HEK293 (cell line): ENCODE measurements at regions not wholly inside any gene's neighbourhood (a gene's known extent, or its start where the extent isn't known, plus 50 kb on each side); places are given as distances from the start of the nearest gene placed in this dataset.

ENCODE experiments used
- CTCF ChIA-PET: fragments of 350-600 bp; formaldehyde crosslinking; extraction: SDS; loops from one replicate; lab custom pipeline; 2021; ENCODE audit warnings: antibody characterized with exemption; lab: Yijun Ruan, JAX
- POLR2A ChIA-PET: fragments of 300-600 bp; formaldehyde crosslinking; extraction: SDS; loops from one replicate; lab custom pipeline; 2020; ENCODE audit warnings: antibody characterized with exemption, inconsistent platforms; lab: Yijun Ruan, JAX
- H3K27ac ChIP-seq: fragments of 200-500 bp; sonication (Bioruptor generic); 2 replicates; pipeline ENCODE4 v1.5.1; 2014; ENCODE audit warnings: low read depth, low read length, control low read depth, inconsistent platforms; ENCODE audit errors: extremely low read depth
- H3K36me3 ChIP-seq, 2 experiments: fragments of 200-500 bp in 1 of 2; sonication (Bioruptor generic) in 1 of 2; 1 replicate in 1 of 2; 2 replicates in 1 of 2; pipeline ENCODE4 v1.5.1; 2014 to 2017; ENCODE audit warnings: inconsistent platforms in 2 of 2, low read length in 2 of 2; ENCODE audit not compliant: control insufficient read depth in 2 of 2, insufficient read depth in 1 of 2
- H3K4me1 ChIP-seq: fragments of 200-500 bp; sonication (Bioruptor generic); 2 replicates; pipeline ENCODE4 v1.5.1; 2014; ENCODE audit warnings: mild to moderate bottlenecking, low read length, inconsistent platforms; ENCODE audit not compliant: control insufficient read depth, insufficient read depth
- H3K4me3 ChIP-seq: 2 replicates; pipeline ENCODE4 v1.5.1; 2011; ENCODE audit warnings: low read depth, mild to moderate bottlenecking, control low read depth, low read length, moderate library complexity
- H3K9me3 ChIP-seq: fragments of 200-500 bp; sonication (Bioruptor generic); 2 replicates; pipeline ENCODE4 v1.5.1; 2014; ENCODE audit warnings: low read depth, low read length, inconsistent platforms; ENCODE audit not compliant: control insufficient read depth, insufficient read depth
- ATF2 ChIP-seq: fragments of 450-650 bp; formaldehyde crosslinking; IDR thresholded peaks from 2 replicates; pipeline ENCODE4 v1.5.1; 2016; ENCODE audit warnings: missing biosample characterization, missing genetic modification characterization, low read depth
- GLI2 ChIP-seq: fragments of 450-650 bp; formaldehyde crosslinking; IDR thresholded peaks from 2 replicates; pipeline ENCODE4; 2017; ENCODE audit warnings: missing biosample characterization, missing genetic modification characterization, low read depth, borderline replicate concordance
- GLI4 ChIP-seq: fragments of 450-650 bp; formaldehyde crosslinking; IDR thresholded peaks from 2 replicates; pipeline ENCODE4 v1.5.1; 2016; ENCODE audit warnings: missing biosample characterization, missing genetic modification characterization
- HIC1 ChIP-seq: fragments of 450-650 bp; formaldehyde crosslinking; IDR thresholded peaks from 2 replicates; pipeline ENCODE4 v1.5.1; 2016; ENCODE audit warnings: missing biosample characterization, missing genetic modification characterization
- KLF8 ChIP-seq: fragments of 450-650 bp; formaldehyde crosslinking; IDR thresholded peaks from 2 replicates; pipeline ENCODE4 v1.5.1; 2016; ENCODE audit warnings: missing biosample characterization, missing genetic modification characterization
- KLF9 ChIP-seq: fragments of 450-650 bp; formaldehyde crosslinking; IDR thresholded peaks from 2 replicates; pipeline ENCODE4 v1.5.1; 2016; ENCODE audit warnings: missing biosample characterization, missing genetic modification characterization, low read depth
- MZF1 ChIP-seq: fragments of 450-650 bp; formaldehyde crosslinking; IDR thresholded peaks from 2 replicates; pipeline ENCODE4 v1.5.1; 2017; ENCODE audit warnings: missing biosample characterization, missing genetic modification characterization, borderline replicate concordance
- RBAK ChIP-seq: fragments of 450-650 bp; formaldehyde crosslinking; IDR thresholded peaks from 2 replicates; pipeline ENCODE4 v1.5.1; 2016; ENCODE audit warnings: missing biosample characterization, missing genetic modification characterization
- ZBTB6 ChIP-seq: fragments of 450-650 bp; formaldehyde crosslinking; IDR thresholded peaks from 2 replicates; pipeline ENCODE4 v1.5.1; 2017; ENCODE audit warnings: missing biosample characterization, missing genetic modification characterization
- ZFP3 ChIP-seq: fragments of 450-650 bp; formaldehyde crosslinking; IDR thresholded peaks from 2 replicates; pipeline ENCODE4 v1.5.1; 2016; ENCODE audit warnings: low read depth, missing biosample characterization, missing genetic modification characterization
- ZNF155 ChIP-seq: fragments of 450-650 bp; formaldehyde crosslinking; IDR thresholded peaks from 2 replicates; pipeline ENCODE4 v1.5.1; 2016; ENCODE audit warnings: missing biosample characterization, missing genetic modification characterization
- ZNF19 ChIP-seq: fragments of 450-650 bp; formaldehyde crosslinking; IDR thresholded peaks from 2 replicates; pipeline ENCODE4; 2016; ENCODE audit warnings: missing biosample characterization, missing genetic modification characterization, low read depth
- ZNF292 ChIP-seq: fragments of 450-650 bp; formaldehyde crosslinking; IDR thresholded peaks from 2 replicates; pipeline ENCODE4 v1.5.1; 2016; ENCODE audit warnings: low read depth, missing biosample characterization, missing genetic modification characterization, borderline replicate concordance
- ZNF37A ChIP-seq: fragments of 450-650 bp; IDR thresholded peaks from 2 replicates; pipeline ENCODE4 v1.5.1; 2018; ENCODE audit warnings: missing biosample characterization, missing genetic modification characterization
- ZNF449 ChIP-seq: fragments of 450-650 bp; formaldehyde crosslinking; IDR thresholded peaks from 2 replicates; pipeline ENCODE4 v1.5.1; 2017; ENCODE audit warnings: missing biosample characterization, mild to moderate bottlenecking, missing genetic modification characterization, moderate library complexity
- ZNF518A ChIP-seq: fragments of 450-650 bp; formaldehyde crosslinking; conservative IDR thresholded peaks from 2 replicates; pipeline ENCODE4 v1.5.1; 2016; ENCODE audit warnings: low read depth, missing biosample characterization, missing genetic modification characterization
- ZNF530 ChIP-seq: fragments of 450-650 bp; formaldehyde crosslinking; IDR thresholded peaks from 2 replicates; pipeline ENCODE4 v1.5.1; 2016; ENCODE audit warnings: low read depth, missing biosample characterization, missing genetic modification characterization
- ZNF548 ChIP-seq: fragments of 450-650 bp; formaldehyde crosslinking; IDR thresholded peaks from 2 replicates; pipeline ENCODE4 v1.5.1; 2016; ENCODE audit warnings: missing biosample characterization, missing genetic modification characterization
- ZNF558 ChIP-seq: fragments of 450-650 bp; formaldehyde crosslinking; IDR thresholded peaks from 2 replicates; pipeline ENCODE4 v1.5.1; 2016; ENCODE audit warnings: missing biosample characterization, missing genetic modification characterization
- ZNF677 ChIP-seq: fragments of 450-650 bp; IDR thresholded peaks from 2 replicates; pipeline ENCODE4 v1.5.0; 2018; ENCODE audit warnings: missing biosample characterization, mild to moderate bottlenecking, missing genetic modification characterization, moderate library complexity
- ZNF791 ChIP-seq: fragments of 450-650 bp; formaldehyde crosslinking; IDR thresholded peaks from 2 replicates; pipeline ENCODE4 v1.5.1; 2016; ENCODE audit warnings: missing biosample characterization, missing genetic modification characterization
- ZSCAN18 ChIP-seq: fragments of 450-650 bp; formaldehyde crosslinking; IDR thresholded peaks from 2 replicates; pipeline ENCODE4 v1.5.1; 2016; ENCODE audit warnings: missing biosample characterization, missing genetic modification characterization

- Histone ChIP-seq H3K4me1 (no peaks in the 10 kb centered on the region), H3K4me3 (no peak overlapping the region)
- POLR2A ChIA-PET, result no interaction called here
- TF ChIP-seq ZNF19 (tag by site-specific recombination) (no peak), ZNF530 (no peak), ZNF518A (tag by site-specific recombination) (no peak), ZBTB6 (tag by site-specific recombination) (no peak), ZNF677 (tag by site-specific recombination) (no peak), GLI4 (tag by site-specific recombination) (no peak), ZNF292 (tag by site-specific recombination) (no peak), ZSCAN18 (tag by site-specific recombination) (no peak), MZF1 (no peak), ATF2 (no peak), ZFP3 (no peak)
- TF ChIP-seq, all 188 proteins: peak for 0
- Histone ChIP-seq H3K27ac (no peak overlapping the region), H3K9me3 (no peaks in the 10 kb centered on the region), H3K36me3 (no peaks in the 10 kb centered on the region)
- CTCF ChIA-PET, result interaction anchor here (0.8 to 4.2 kb wide), 5 partner anchors 138 to 259 kb away, joined by 3 to 25 read pairs (median 4); no protein-coding TSS in a partner anchor
These were observed 210.7 kb downstream of the ARL4C start for GRCh38 chr2:234286118-234286598.

- Histone ChIP-seq H3K4me3 (no peak overlapping the region), H3K36me3 (no peaks in the 10 kb centered on the region), H3K4me1 (no peaks in the 10 kb centered on the region), H3K9me3 (no peaks in the 10 kb centered on the region), H3K27ac (no peak overlapping the region)
- ChIA-PET POLR2A (no interaction called here), CTCF (interaction anchor here (0.8 to 2.5 kb wide), 3 partner anchors 137 to 216 kb away, joined by 3 to 11 read pairs (median 3); no protein-coding TSS in a partner anchor)
- no peak for TF ChIP-seq RBAK (tag by site-specific recombination)
- TF ChIP-seq ZNF558 (tag by site-specific recombination), result no peak
- no peak for TF ChIP-seq ZNF37A (tag by site-specific recombination)
- TF ChIP-seq GLI2, result no peak
- TF ChIP-seq KLF8 (tag by site-specific recombination), result no peak
- TF ChIP-seq ZNF155, result no peak
- no peak for TF ChIP-seq HIC1 (tag by site-specific recombination)
- no peak for TF ChIP-seq KLF9 (tag by site-specific recombination)
- TF ChIP-seq ZNF791 (tag by site-specific recombination), result no peak
- TF ChIP-seq ZNF449 (tag by site-specific recombination), result no peak
- no peak for TF ChIP-seq ZNF548 (tag by site-specific recombination)
These were observed 211.3 kb downstream of the ARL4C start for GRCh38 chr2:234285541-234285940.
